Ishikawa (cell line): ENCODE measurements at regions not wholly inside any gene's neighbourhood (a gene's known extent, or its start where the extent isn't known, plus 50 kb on each side); places are given as distances from the start of the nearest gene placed in this dataset.

Source experiments
- CEBPB ChIP-seq: IDR thresholded peaks from 2 replicates; pipeline ENCODE4 v1.6.1; 2012
- CREB1 ChIP-seq: IDR thresholded peaks from 2 replicates; pipeline ENCODE4 v1.6.1; 2012; ENCODE audit warnings: low read depth
- EGR1 ChIP-seq: IDR thresholded peaks from 2 replicates; pipeline ENCODE4 v1.6.1; 2012
- EP300 ChIP-seq: IDR thresholded peaks from 2 replicates; pipeline ENCODE4 v1.6.1; 2012; ENCODE audit warnings: borderline replicate concordance
- FOXM1 ChIP-seq: IDR thresholded peaks from 2 replicates; pipeline ENCODE4 v1.6.1; 2012; ENCODE audit warnings: low read depth, borderline replicate concordance
- MAX ChIP-seq: IDR thresholded peaks from 2 replicates; pipeline ENCODE4 v1.6.1; 2012
- NFIC ChIP-seq: IDR thresholded peaks from 2 replicates; pipeline ENCODE4 v1.6.1; 2012
- RAD21 ChIP-seq: IDR thresholded peaks from 2 replicates; pipeline ENCODE4 v1.6.1; 2012; ENCODE audit warnings: low read depth
- REST ChIP-seq: IDR thresholded peaks from 2 replicates; pipeline ENCODE4 v1.6.1; 2012; ENCODE audit warnings: low read depth, mild to moderate bottlenecking
- TAF1 ChIP-seq: IDR thresholded peaks from 2 replicates; pipeline ENCODE4 v1.6.1; 2012; ENCODE audit warnings: low read depth, mild to moderate bottlenecking
- TCF12 ChIP-seq: IDR thresholded peaks from 2 replicates; pipeline ENCODE4 v1.6.1; 2012; ENCODE audit warnings: low read depth
- TEAD4 ChIP-seq: IDR thresholded peaks from 2 replicates; pipeline ENCODE4 v1.6.1; 2012
- USF1 ChIP-seq: IDR thresholded peaks from 2 replicates; pipeline ENCODE4 v1.6.1; 2012
- YY1 ChIP-seq: IDR thresholded peaks from 2 replicates; pipeline ENCODE4 v1.6.1; 2012; ENCODE audit warnings: low read depth
- ZBTB7A ChIP-seq: IDR thresholded peaks from 2 replicates; pipeline ENCODE4 v1.6.1; 2012; ENCODE audit warnings: low read depth

GRCh38 chr2:12334412-12334966 lies 382.2 kb upstream of the TRIB2 start:
- TF ChIP-seq CEBPB, result no peak
- TF ChIP-seq EP300, result no peak
- no peak for TF ChIP-seq USF1
- TF ChIP-seq TAF1, result no peak
- TF ChIP-seq YY1, result no peak
- no peak for TF ChIP-seq REST
- no peak for TF ChIP-seq ZBTB7A
- TF ChIP-seq CREB1, result no peak
- no peak for TF ChIP-seq FOXM1
- TF ChIP-seq MAX, result no peak
- no peak for TF ChIP-seq RAD21

- TF ChIP-seq EP300 (no peak), NFIC (no peak), TEAD4 (no peak), USF1 (no peak), YY1 (no peak), TCF12 (no peak), FOXM1 (no peak), REST (no peak), CREB1 (no peak), MAX (no peak)
These were observed 381.6 kb upstream of the TRIB2 start for GRCh38 chr2:12335131-12335530.

- TF ChIP-seq RAD21, result no peak
- TF ChIP-seq TCF12, result no peak
- TF ChIP-seq CREB1, result no peak
- TF ChIP-seq TAF1, result no peak
- TF ChIP-seq EP300, result no peak
- TF ChIP-seq YY1, result no peak
These were observed 380.7 kb upstream of the TRIB2 start for GRCh38 chr2:12335995-12336394.

- TF ChIP-seq ZBTB7A (no peak), FOXM1 (no peak), USF1 (no peak), YY1 (no peak), CREB1 (no peak), TAF1 (no peak), TCF12 (no peak), RAD21 (no peak), NFIC (no peak), EP300 (no peak)
These were observed 377.6 kb upstream of the TRIB2 start for GRCh38 chr2:12338946-12339697.

GRCh38 chr2:12340164-12340563 lies 376.6 kb upstream of the TRIB2 start:
- no peak for TF ChIP-seq RAD21
- TF ChIP-seq NFIC, result no peak
- no peak for TF ChIP-seq REST
- no peak for TF ChIP-seq FOXM1
- no peak for TF ChIP-seq MAX
- TF ChIP-seq CREB1, result no peak
- TF ChIP-seq CEBPB, result no peak
- no peak for TF ChIP-seq TAF1
- no peak for TF ChIP-seq TEAD4
- no peak for TF ChIP-seq EGR1
- TF ChIP-seq ZBTB7A, result no peak
- TF ChIP-seq YY1, result no peak
- no peak for TF ChIP-seq USF1
- TF ChIP-seq EP300, result no peak
- no peak for TF ChIP-seq TCF12
